Left lung (tissue), 4 donors: ENCODE measurements at regions not wholly inside any gene's neighbourhood (a gene's known extent, or its start where the extent isn't known, plus 50 kb on each side); places are given as distances from the start of the nearest gene placed in this dataset.

ENCODE experiments used
- ATAC-seq: fragments of 200-7000 bp; cut with Tn5 transposase; one replicate; pipeline ENCODE4 v1.9.1; 2020; ENCODE audit warnings: moderate library complexity
- DNase-seq, 4 donors: peaks; one replicate each; pipeline ENCODE4 v3.0.0-alpha.2; 2013 to 2020
- H3K27ac ChIP-seq, 2 donors: fragments of 200-600 bp; sonication (generic) in 1 of 2; one replicate each; pipeline versions ENCODE4 v1.5.0 to v1.8.0; 2020 to 2021
- H3K27me3 ChIP-seq, 2 donors: fragments of 200-600 bp; sonication (generic) in 1 of 2; one replicate each; pipeline versions ENCODE4 v1.5.0 to v1.8.0; 2020 to 2021
- H3K36me3 ChIP-seq, 2 donors: fragments of 200-600 bp; sonication (generic) in 1 of 2; one replicate each; pipeline versions ENCODE4 v1.5.0 to v1.8.0; 2020 to 2021
- H3K4me1 ChIP-seq, 2 donors: fragments of 200-600 bp; one replicate each; pipeline ENCODE4 v1.8.0; 2021
- H3K4me3 ChIP-seq, 2 donors: fragments of 200-600 bp; sonication (generic) in 1 of 2; one replicate each; pipeline versions ENCODE4 v1.5.0 to v1.8.0; 2020 to 2021; ENCODE audit warnings: mild to moderate bottlenecking in 1 of 2
- H3K9me3 ChIP-seq, 2 donors: fragments of 200-600 bp; sonication (generic) in 1 of 2; one replicate each; pipeline versions ENCODE4 v1.5.0 to v1.8.0; 2020 to 2021
- intact Hi-C, 2 donors: fragments of 100-400 bp; cut with DNase I; formaldehyde crosslinking; loops; one replicate each; pipeline versions ENCODE4 v1.11.2 to v1.14.2; 2022
- TF ChIP-seq, protein P1 (sequence below), 2 donors: fragments of 200-600 bp; sonication (generic) in 1 of 2; IDR thresholded peaks; one replicate each; pipeline versions ENCODE4 v1.5.0 to v1.8.0; 2021; ENCODE audit warnings: antibody characterized with exemption in 2 of 2
- donor health status: DM: no; HTN: yes; CAD: no.
- donor health status: DM: no; HTN: no; CAD: no.

DNA sequence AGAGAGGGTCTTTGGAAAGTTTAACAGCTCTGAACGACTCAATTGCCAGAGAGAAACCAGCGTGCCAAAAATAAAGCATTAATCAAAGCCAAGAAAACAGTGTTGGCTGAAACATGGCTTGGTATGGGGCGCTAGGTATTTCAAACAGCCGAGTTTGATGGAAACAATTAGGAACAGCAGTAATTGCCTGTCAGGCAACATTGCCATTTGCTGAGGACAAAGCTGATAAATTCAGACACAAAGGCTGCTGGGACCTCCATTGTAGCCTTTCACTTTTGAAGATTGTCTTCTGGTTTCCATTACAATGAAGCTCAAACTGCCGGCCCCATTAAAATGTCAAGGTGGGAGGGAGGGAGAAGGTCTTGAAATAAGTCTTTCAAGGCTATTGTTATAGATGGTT is 125.4 kb upstream of the SPDL1 start:
- DNase-seq (no peak), ATAC-seq (no peak)
- no peak overlapping the region for H3K4me3 ChIP-seq
- H3K9me3 ChIP-seq: no peaks in the 10 kb centered on the region
- no peaks in the 10 kb centered on the region for H3K4me1 ChIP-seq
- H3K36me3 ChIP-seq: no peaks in the 10 kb centered on the region
- H3K27me3 ChIP-seq: no peaks in the 10 kb centered on the region
- TF ChIP-seq, protein P1, sequence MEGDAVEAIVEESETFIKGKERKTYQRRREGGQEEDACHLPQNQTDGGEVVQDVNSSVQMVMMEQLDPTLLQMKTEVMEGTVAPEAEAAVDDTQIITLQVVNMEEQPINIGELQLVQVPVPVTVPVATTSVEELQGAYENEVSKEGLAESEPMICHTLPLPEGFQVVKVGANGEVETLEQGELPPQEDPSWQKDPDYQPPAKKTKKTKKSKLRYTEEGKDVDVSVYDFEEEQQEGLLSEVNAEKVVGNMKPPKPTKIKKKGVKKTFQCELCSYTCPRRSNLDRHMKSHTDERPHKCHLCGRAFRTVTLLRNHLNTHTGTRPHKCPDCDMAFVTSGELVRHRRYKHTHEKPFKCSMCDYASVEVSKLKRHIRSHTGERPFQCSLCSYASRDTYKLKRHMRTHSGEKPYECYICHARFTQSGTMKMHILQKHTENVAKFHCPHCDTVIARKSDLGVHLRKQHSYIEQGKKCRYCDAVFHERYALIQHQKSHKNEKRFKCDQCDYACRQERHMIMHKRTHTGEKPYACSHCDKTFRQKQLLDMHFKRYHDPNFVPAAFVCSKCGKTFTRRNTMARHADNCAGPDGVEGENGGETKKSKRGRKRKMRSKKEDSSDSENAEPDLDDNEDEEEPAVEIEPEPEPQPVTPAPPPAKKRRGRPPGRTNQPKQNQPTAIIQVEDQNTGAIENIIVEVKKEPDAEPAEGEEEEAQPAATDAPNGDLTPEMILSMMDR (IDR thresholded peaks at IDR 0.05): no peak
- intact Hi-C loops: no loop called here
- H3K27ac ChIP-seq: no peak overlapping the region

DNA sequence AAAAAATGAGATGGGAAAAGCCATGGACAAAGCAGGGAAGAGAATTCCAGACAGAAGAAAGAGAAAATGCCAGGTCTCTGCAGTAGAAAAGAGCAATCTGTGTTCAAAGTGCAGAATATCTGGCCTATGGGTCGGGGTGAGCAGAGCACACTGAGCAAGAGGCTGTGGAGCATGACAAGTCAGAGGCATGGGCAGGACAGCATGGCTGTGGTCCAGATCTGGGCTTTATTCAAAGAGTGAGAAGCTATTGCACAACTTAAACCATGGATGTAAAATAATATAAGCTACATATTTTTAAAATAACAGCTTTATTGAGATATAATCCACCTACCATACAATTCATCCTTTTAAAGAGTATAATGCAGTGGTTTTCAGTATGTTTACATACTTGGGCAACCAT is 133.1 kb upstream of the SPDL1 start:
- ATAC-seq (no peak), DNase-seq (no peak)
- Histone ChIP-seq H3K36me3 (no peaks in the 10 kb centered on the region), H3K9me3 (no peaks in the 10 kb centered on the region), H3K4me1 (no peaks in the 10 kb centered on the region), H3K27ac (no peak overlapping the region), H3K4me3 (no peak overlapping the region), H3K27me3 (no peaks in the 10 kb centered on the region)
- intact Hi-C loops: no loop called here
- TF ChIP-seq, protein P1 (IDR thresholded peaks at IDR 0.05): no peak

DNA sequence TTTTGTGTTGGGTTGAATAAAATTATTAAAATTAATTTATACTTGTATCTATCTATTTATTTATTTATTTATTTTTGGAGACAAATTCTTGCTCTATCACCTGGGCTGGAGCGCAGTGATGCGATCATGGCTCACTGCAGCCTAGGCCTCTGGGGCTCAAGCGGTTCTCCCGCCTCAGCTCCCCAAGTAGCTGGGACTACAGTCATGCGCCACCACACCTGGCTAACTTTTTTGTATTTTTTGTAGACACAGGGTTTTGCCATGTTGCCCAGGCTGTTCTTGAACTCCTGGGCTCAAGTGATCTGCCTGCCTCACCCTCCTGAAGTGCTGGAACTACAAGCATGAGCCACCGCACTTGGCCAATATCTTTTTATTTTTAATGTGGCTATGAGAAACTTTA is 134.7 kb upstream of the SPDL1 start:
- H3K9me3 ChIP-seq: no peaks in the 10 kb centered on the region
- ATAC-seq (no peak), DNase-seq (no peak)
- intact Hi-C loops: no loop called here
- H3K36me3 ChIP-seq: no peaks in the 10 kb centered on the region
- no peak overlapping the region for H3K4me3 ChIP-seq
- no peak overlapping the region for H3K27ac ChIP-seq
- H3K4me1 ChIP-seq: no peaks in the 10 kb centered on the region
- TF ChIP-seq, protein P1 (IDR thresholded peaks at IDR 0.05): no peak
- H3K27me3 ChIP-seq: no peaks in the 10 kb centered on the region

DNA sequence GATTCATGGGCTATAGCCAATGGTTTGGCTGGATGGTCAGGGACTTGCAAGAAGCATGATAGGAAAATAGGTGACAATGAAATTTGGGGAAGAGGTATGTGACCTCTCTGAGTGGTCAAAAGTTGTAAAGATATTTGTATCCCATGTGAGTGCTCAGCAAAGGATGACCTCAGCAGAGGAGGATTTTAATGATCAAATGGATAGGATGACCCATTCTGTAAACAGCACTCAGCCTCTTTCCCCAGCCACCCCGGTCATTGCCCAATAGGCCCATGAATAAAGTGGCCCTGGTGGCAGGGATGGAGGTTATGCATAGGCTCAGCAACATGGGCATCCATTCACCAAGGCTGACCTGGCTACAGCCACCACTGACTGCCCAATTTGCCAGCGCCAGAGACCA is 138.4 kb upstream of the SPDL1 start:
- TF ChIP-seq, protein P1 (IDR thresholded peaks at IDR 0.05): no peak
- no peak overlapping the region for H3K4me3 ChIP-seq
- H3K36me3 ChIP-seq: no peaks in the 10 kb centered on the region
- no peaks in the 10 kb centered on the region for H3K4me1 ChIP-seq
- H3K27me3 ChIP-seq: no peaks in the 10 kb centered on the region
- no peaks in the 10 kb centered on the region for H3K9me3 ChIP-seq
- H3K27ac ChIP-seq: no peak overlapping the region
- intact Hi-C loops: no loop called here
- no peak for ATAC-seq
- DNase-seq: no peak

DNA sequence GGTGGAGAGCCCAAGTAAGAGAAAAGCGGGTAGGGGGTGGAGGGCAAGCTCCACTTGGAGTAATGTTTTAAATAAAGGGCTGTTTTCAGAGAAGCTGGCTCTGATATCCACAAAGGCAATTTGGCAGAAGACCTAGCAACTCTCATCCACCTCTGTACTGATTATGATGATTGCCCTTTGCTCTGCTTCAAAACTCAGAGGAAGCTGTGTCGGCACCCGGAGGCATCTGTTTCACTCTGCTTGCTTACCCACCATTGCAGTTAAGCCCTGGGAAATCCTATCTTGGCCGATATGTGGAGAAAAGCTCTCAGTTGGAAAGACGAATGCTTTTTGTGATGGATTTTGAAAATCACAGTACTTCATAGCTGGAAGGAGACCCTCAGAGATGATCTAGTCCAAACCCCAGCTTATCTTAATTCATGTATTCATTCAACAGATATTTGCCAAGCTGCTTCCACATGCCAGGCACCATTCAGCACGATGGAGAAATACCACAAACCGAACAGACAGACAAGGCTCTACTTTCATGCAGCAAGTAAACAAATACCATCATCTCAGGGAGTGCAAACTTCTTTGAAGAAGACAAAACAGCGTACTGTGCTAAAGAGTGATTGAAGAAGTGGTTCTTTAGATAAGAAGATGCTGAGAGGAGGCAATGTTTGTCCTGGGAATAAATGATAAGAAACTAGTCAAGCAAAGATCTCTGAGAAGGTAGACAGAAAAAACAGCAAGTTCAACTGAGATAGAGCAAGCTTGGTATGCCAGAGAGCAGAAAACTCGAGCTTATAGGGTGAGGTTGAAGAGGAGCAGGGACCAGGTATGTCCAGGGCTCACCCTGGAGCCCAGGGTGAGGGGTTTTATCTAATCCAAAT is 140.4 kb upstream of the SPDL1 start:
- Histone ChIP-seq H3K4me1 (no peaks in the 10 kb centered on the region), H3K4me3 (no peak overlapping the region), H3K27me3 (no peaks in the 10 kb centered on the region), H3K9me3 (no peaks in the 10 kb centered on the region), H3K27ac (no peak overlapping the region), H3K36me3 (no peaks in the 10 kb centered on the region)
- no peak for DNase-seq
- TF ChIP-seq, protein P1 (IDR thresholded peaks at IDR 0.05): no peak
- no peak for ATAC-seq
- intact Hi-C loops: no loop called here
